Kidney (tissue), 13 donors: ENCODE measurements at regions not wholly inside any gene's neighbourhood (a gene's known extent, or its start where the extent isn't known, plus 50 kb on each side); places are given as distances from the start of the nearest gene placed in this dataset.

Experiments
- DNase-seq, 5 donors: peaks; one replicate each; pipeline ENCODE4 v3.0.0-alpha.2; 2013 to 2020
- FAIRE-seq: peaks from 2 replicates; lab custom pipeline; 2012; peaks lifted over from hg19 to GRCh38; lab: Jason Lieb, UNC
- H3K27ac ChIP-seq, 2 donors: one replicate each; pipeline ENCODE4 v1.7.0; 2013; ENCODE audit warnings: low read depth in 2 of 2, low read length in 2 of 2, inconsistent platforms in 1 of 2
- H3K27me3 ChIP-seq: one replicate; pipeline ENCODE4 v1.7.1; 2013; ENCODE audit warnings: low read length, inconsistent platforms; ENCODE audit not compliant: control insufficient read depth, insufficient read depth
- H3K36me3 ChIP-seq, 3 donors: one replicate each; pipeline versions ENCODE4 v1.7.0 to v1.7.1; 2013; ENCODE audit warnings: low read length in 3 of 3, control low read depth in 1 of 3, inconsistent platforms in 1 of 3; ENCODE audit not compliant: insufficient read depth in 3 of 3, control insufficient read depth in 2 of 3
- H3K4me1 ChIP-seq, 3 donors: one replicate each; pipeline versions ENCODE4 v1.7.0 to v1.7.1; 2013; ENCODE audit warnings: low read length in 3 of 3, inconsistent platforms in 1 of 3, low read depth in 1 of 3; ENCODE audit not compliant: control insufficient read depth in 2 of 3, insufficient read depth in 2 of 3
- H3K4me3 ChIP-seq, 3 donors: one replicate each; pipeline versions ENCODE4 v1.7.0 to v1.8.1; 2013; ENCODE audit warnings: low read length in 3 of 3, control low read depth in 1 of 3, inconsistent platforms in 1 of 3
- H3K9ac ChIP-seq, 3 donors: one replicate each; pipeline versions ENCODE4 v1.7.0 to v1.7.1; 2013; ENCODE audit warnings: low read length in 3 of 3, control low read depth in 1 of 3, inconsistent platforms in 1 of 3
- H3K9me3 ChIP-seq, 3 donors: one replicate each; pipeline versions ENCODE4 v1.7.0 to v1.7.1; 2013; ENCODE audit warnings: low read length in 3 of 3, control low read depth in 1 of 3, inconsistent platforms in 1 of 3; ENCODE audit not compliant: control insufficient read depth in 2 of 3, insufficient read depth in 1 of 3
- CTCF ChIP-seq: IDR thresholded peaks from 3 replicates; pipeline ENCODE4 v1.5.1; 2012; ENCODE audit warnings: mild to moderate bottlenecking, moderate library complexity, borderline replicate concordance; ENCODE audit not compliant: insufficient read depth; ENCODE audit errors: extremely low read depth
- intact Hi-C: fragments of 100-400 bp; cut with DNase I; formaldehyde crosslinking; loops from one replicate; pipeline ENCODE4 v1.11.1; 2022
- donor health status: control.
- donor health status: control.
- donor health status: control.
- donor health status: control.
- donor health status: control.
- donor health status: DM: yes; HTN: yes; CAD: no.
- donor health status: Normal renal cell carcinoma (clear cell type).

- DNase-seq: no peak
- FAIRE-seq: no peak
- Histone ChIP-seq H3K4me1 (no peaks in the 10 kb centered on the region), H3K36me3 (no peaks in the 10 kb centered on the region), H3K9me3 (no peaks in the 10 kb centered on the region), H3K27ac (no peak overlapping the region), H3K9ac (no peak overlapping the region), H3K4me3 (no peak overlapping the region), H3K27me3 (no peaks in the 10 kb centered on the region)
- no peak for TF ChIP-seq CTCF
- intact Hi-C loops: no loop called here
Measured at GRCh38 chr1:36635284-36635683, 152.6 kb upstream of the CSF3R start.

GRCh38 chr1:36628804-36629203 is 146.1 kb upstream of the CSF3R start:
- H3K27ac ChIP-seq: no peak overlapping the region

GRCh38 chr1:36626435-36626834 is 143.7 kb upstream of the CSF3R start:
- Histone ChIP-seq H3K4me1 (peaks cover 0 to 5% (median 4%) of the 10 kb centered on the region in 3 donors), H3K36me3 (no peaks in the 10 kb centered on the region), H3K27ac (no peak overlapping the region), H3K27me3 (no peaks in the 10 kb centered on the region), H3K9me3 (peaks cover 0 to under 1% (median 0%) of the 10 kb centered on the region in 3 donors), H3K9ac (no peak overlapping the region), H3K4me3 (no peak overlapping the region)
- no peak for DNase-seq
- TF ChIP-seq CTCF: no peak
- FAIRE-seq: no peak
- intact Hi-C loops: no loop called here

More at GRCh38 chr1:36628804-36629203, 146.1 kb upstream of the CSF3R start:
- DNase-seq (no peak), FAIRE-seq (no peak)
- no peaks in the 10 kb centered on the region for H3K36me3 ChIP-seq
- no peaks in the 10 kb centered on the region for H3K27me3 ChIP-seq
- H3K9ac ChIP-seq: no peak overlapping the region
- no peak for TF ChIP-seq CTCF
- no peak overlapping the region for H3K4me3 ChIP-seq
- intact Hi-C loops: no loop called here
- H3K4me1 ChIP-seq: no peaks in the 10 kb centered on the region
- H3K9me3 ChIP-seq: no peaks in the 10 kb centered on the region

GRCh38 chr1:36625935-36626310 is 143.2 kb upstream of the CSF3R start:
- H3K36me3 ChIP-seq: no peaks in the 10 kb centered on the region
- H3K9ac ChIP-seq: no peak overlapping the region
- no peak for TF ChIP-seq CTCF
- no peaks in the 10 kb centered on the region for H3K27me3 ChIP-seq
- H3K4me1 ChIP-seq: peaks cover 0 to 5% (median 4%) of the 10 kb centered on the region in 3 donors
- H3K9me3 ChIP-seq: peaks cover 0 to 4% (median 0%) of the 10 kb centered on the region in 3 donors
- H3K27ac ChIP-seq: no peak overlapping the region
- intact Hi-C loops: no loop called here
- H3K4me3 ChIP-seq: no peak overlapping the region
- no peak for FAIRE-seq
- no peak for DNase-seq
